ENCODE measurements at regions not wholly inside any gene's neighbourhood (a gene's known extent, or its start where the extent isn't known, plus 50 kb on each side); places are given as distances from the start of the nearest gene placed in this dataset.

- DNase-seq (ENCODE audit: low read depth), result no peak
- Histone ChIP-seq H3K4me3 (ENCODE audit: low read depth, low read length) (no peak overlapping the region), H3K27me3 (ENCODE audit: control insufficient read depth, insufficient read depth, low read length) (no peaks in the 10 kb centered on the region), H3K36me3 (ENCODE audit: control insufficient read depth, insufficient read depth, low read length) (no peaks in the 10 kb centered on the region)
- TF ChIP-seq, protein P1, sequence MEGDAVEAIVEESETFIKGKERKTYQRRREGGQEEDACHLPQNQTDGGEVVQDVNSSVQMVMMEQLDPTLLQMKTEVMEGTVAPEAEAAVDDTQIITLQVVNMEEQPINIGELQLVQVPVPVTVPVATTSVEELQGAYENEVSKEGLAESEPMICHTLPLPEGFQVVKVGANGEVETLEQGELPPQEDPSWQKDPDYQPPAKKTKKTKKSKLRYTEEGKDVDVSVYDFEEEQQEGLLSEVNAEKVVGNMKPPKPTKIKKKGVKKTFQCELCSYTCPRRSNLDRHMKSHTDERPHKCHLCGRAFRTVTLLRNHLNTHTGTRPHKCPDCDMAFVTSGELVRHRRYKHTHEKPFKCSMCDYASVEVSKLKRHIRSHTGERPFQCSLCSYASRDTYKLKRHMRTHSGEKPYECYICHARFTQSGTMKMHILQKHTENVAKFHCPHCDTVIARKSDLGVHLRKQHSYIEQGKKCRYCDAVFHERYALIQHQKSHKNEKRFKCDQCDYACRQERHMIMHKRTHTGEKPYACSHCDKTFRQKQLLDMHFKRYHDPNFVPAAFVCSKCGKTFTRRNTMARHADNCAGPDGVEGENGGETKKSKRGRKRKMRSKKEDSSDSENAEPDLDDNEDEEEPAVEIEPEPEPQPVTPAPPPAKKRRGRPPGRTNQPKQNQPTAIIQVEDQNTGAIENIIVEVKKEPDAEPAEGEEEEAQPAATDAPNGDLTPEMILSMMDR (IDR thresholded peaks at IDR 0.05; ENCODE audit: insufficient read depth, low read depth, low read length), result no peak
- ChIA-PET POLR2A (no interaction called here), CTCF (interaction anchor here (0.7 kb wide), 1 partner anchor 8 kb away, joined by 3 read pairs; no protein-coding TSS in a partner anchor)
Observed at GRCh38 chr16:51531271-51531670, 380.2 kb upstream of the SALL1 start.

GRCh38 chr16:51527349-51527748 is 376.3 kb upstream of the SALL1 start:
- Histone ChIP-seq H3K36me3 (ENCODE audit: control insufficient read depth, insufficient read depth, low read length) (no peaks in the 10 kb centered on the region), H3K27me3 (ENCODE audit: control insufficient read depth, insufficient read depth, low read length) (no peaks in the 10 kb centered on the region), H3K4me3 (ENCODE audit: low read depth, low read length) (no peak overlapping the region)
- TF ChIP-seq, protein P1 (IDR thresholded peaks at IDR 0.05; ENCODE audit: insufficient read depth, low read depth, low read length), result no peak
- no peak for DNase-seq (ENCODE audit: low read depth)
- CTCF ChIA-PET, result interaction anchor here (0.9 kb wide), 1 partner anchor 19 kb away, joined by 3 read pairs; no protein-coding TSS in a partner anchor
- POLR2A ChIA-PET, result no interaction called here

GRCh38 chr16:51526621-51527020 is 375.6 kb upstream of the SALL1 start:
- Histone ChIP-seq H3K36me3 (ENCODE audit: control insufficient read depth, insufficient read depth, low read length) (no peaks in the 10 kb centered on the region), H3K27me3 (ENCODE audit: control insufficient read depth, insufficient read depth, low read length) (no peaks in the 10 kb centered on the region), H3K4me3 (ENCODE audit: low read depth, low read length) (no peak overlapping the region)
- TF ChIP-seq, protein P1 (IDR thresholded peaks at IDR 0.05; ENCODE audit: insufficient read depth, low read depth, low read length), result no peak
- no peak for DNase-seq (ENCODE audit: low read depth)
- ChIA-PET POLR2A (no interaction called here), CTCF (interaction anchor here (1.0 kb wide), 1 partner anchor 16 kb away, joined by 3 read pairs; no protein-coding TSS in a partner anchor)

GRCh38 chr16:51524555-51525373 is 373.7 kb upstream of the SALL1 start:
- Histone ChIP-seq H3K4me3 (ENCODE audit: low read depth, low read length) (no peak overlapping the region), H3K36me3 (ENCODE audit: control insufficient read depth, insufficient read depth, low read length) (no peaks in the 10 kb centered on the region), H3K27me3 (ENCODE audit: control insufficient read depth, insufficient read depth, low read length) (no peaks in the 10 kb centered on the region)
- no peak for DNase-seq (ENCODE audit: low read depth)
- TF ChIP-seq, protein P1 (IDR thresholded peaks at IDR 0.05; ENCODE audit: insufficient read depth, low read depth, low read length), result peak; percentile 29; the same call in 1 of the 2 replicates
- ChIA-PET CTCF (interaction anchor here (0.6 to 1.4 kb wide), 4 partner anchors 13 to 198 kb away, joined by 3 to 4 read pairs (median 4); no protein-coding TSS in a partner anchor), POLR2A (interaction anchor here (0.6 kb wide), 1 partner anchor 33 kb away, joined by 4 read pairs; no protein-coding TSS in a partner anchor)

- ChIA-PET CTCF (interaction anchor here (1.1 to 1.4 kb wide), 2 partner anchors 14 kb away, joined by 3 to 4 read pairs; no protein-coding TSS in a partner anchor), POLR2A (no interaction called here)
Observed at GRCh38 chr16:51524070-51524469, 373.0 kb upstream of the SALL1 start.

More at GRCh38 chr16:51524070-51524469, 373.0 kb upstream of the SALL1 start:
- Histone ChIP-seq H3K27me3 (ENCODE audit: control insufficient read depth, insufficient read depth, low read length) (no peaks in the 10 kb centered on the region), H3K36me3 (ENCODE audit: control insufficient read depth, insufficient read depth, low read length) (no peaks in the 10 kb centered on the region), H3K4me3 (ENCODE audit: low read depth, low read length) (no peak overlapping the region)
- no peak for DNase-seq (ENCODE audit: low read depth)
- TF ChIP-seq, protein P1 (IDR thresholded peaks at IDR 0.05; ENCODE audit: insufficient read depth, low read depth, low read length), result no peak

Measured in BJ (cell line).